BLaER1 treated with 17β-estradiol and CSF1 and Interleukin-3, amounts not matched to agents 10 nM and 100 nM (cell line): ENCODE measurements at regions not wholly inside any gene's neighbourhood (a gene's known extent, or its start where the extent isn't known, plus 50 kb on each side); places are given as distances from the start of the nearest gene placed in this dataset.
A peak's percentile ranks its signal among the peaks of the same experiment; 100 is the strongest.

Experiments used
- H3K27ac ChIP-seq, 11 experiments: shearing (Covaris generic); formaldehyde crosslinking; 2 replicates each; pipeline ENCODE4 v1.8.1; 2022
- H3K27me3 ChIP-seq, 11 experiments: shearing (Covaris generic); formaldehyde crosslinking; 2 replicates each; pipeline ENCODE4 v1.8.1; 2022
- H3K36me3 ChIP-seq, 11 experiments: shearing (Covaris generic); formaldehyde crosslinking; 2 replicates each; pipeline ENCODE4 v1.8.1; 2022
- H3K4me1 ChIP-seq, 10 experiments: shearing (Covaris generic); formaldehyde crosslinking; 2 replicates each; pipeline ENCODE4 v1.8.1; 2022
- H3K4me2 ChIP-seq, 11 experiments: shearing (Covaris generic); formaldehyde crosslinking; 2 replicates each; pipeline ENCODE4 v1.8.1; 2022
- H3K4me3 ChIP-seq, 10 experiments: shearing (Covaris generic); formaldehyde crosslinking; 2 replicates each; pipeline ENCODE4 v1.8.1; 2022
- H3K9ac ChIP-seq, 11 experiments: shearing (Covaris generic); formaldehyde crosslinking; 2 replicates each; pipeline ENCODE4 v1.8.1; 2022
- H3K9me3 ChIP-seq, 11 experiments: shearing (Covaris generic); formaldehyde crosslinking; replicated peaks in 1 of 11; 2 replicates each; pipeline ENCODE4 v1.8.1; 2022
- H4K20me1 ChIP-seq, 11 experiments: shearing (Covaris generic); formaldehyde crosslinking; 2 replicates each; pipeline ENCODE4 v1.8.1; 2022
- Cebpa-rat ChIP-seq, 11 experiments: shearing (Covaris generic); IDR thresholded peaks; 2 replicates each; pipeline ENCODE4 v1.8.1; 2022

DNA sequence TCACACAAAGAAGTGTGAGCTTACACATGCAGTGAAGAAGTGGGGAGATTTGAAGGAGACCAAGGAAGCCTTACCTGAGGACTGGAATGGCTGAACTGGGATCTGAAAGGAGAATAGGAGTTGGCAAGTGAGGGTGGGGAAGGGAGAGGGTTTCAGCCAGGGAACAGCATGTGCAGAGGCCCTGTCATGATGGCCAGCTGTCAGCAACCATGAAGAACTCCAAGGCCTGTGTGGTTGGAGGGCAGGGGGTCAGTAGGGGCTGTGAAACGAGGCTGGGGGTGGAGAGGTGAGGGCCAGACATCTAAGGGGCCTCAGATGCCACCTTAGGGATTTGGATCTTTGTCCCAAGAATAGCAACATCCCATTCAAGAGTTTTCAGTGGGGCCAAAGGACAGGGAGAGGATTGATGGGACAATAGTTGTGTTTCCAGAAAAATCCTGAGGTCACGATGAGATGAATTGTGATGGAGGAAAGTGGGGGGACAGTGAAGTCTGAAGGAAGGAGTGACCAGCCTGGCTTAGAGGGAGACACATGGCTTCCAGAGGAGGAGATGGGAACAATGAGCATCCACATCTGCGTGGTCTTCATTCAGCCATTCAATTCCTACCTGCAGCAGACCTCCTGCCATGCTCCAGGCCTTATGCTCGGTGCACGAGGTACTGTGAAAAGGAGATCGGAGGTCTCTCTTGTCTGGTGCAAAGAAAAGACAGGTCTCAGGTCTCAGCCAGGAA, 187.6 kb downstream of the MATN1 start:
- Histone ChIP-seq H3K27ac (no peak overlapping the region), H3K9ac (no peak overlapping the region), H3K27me3 (no peaks in the 10 kb centered on the region), H3K9me3 (peaks cover 0 to 11% (median 8%) of the 10 kb centered on the region in 11 experiments; a peak in 12 of 22 replicates), H3K4me3 (no peak overlapping the region), H3K4me1 (no peaks in the 10 kb centered on the region), H4K20me1 (no peaks in the 10 kb centered on the region; a peak in 1 of 22 replicates), H3K36me3 (no peaks in the 10 kb centered on the region), H3K4me2 (no peak overlapping the region)
- no peak for TF ChIP-seq Cebpa-rat (IDR thresholded peaks at IDR 0.05)

DNA sequence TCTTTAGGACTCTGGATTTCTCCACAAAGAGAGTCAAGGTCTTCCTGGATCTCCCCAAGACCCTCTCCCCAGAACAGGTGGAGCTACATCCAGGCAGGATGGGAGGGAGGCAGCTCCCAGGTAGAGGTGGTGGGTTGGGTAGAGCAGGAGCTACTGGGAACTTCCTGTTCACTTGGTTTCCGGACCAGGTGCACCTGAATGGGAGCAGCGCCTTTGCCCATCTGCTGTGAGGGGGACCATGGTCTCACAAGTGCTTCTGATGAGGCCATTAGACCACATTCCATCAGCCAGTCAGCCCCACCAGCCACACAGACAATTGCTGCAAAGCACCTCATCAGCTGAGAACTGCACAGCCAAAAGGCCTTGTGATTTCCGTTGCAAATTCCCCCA, 188.8 kb downstream of the MATN1 start:
- no peak for TF ChIP-seq Cebpa-rat (IDR thresholded peaks at IDR 0.05)
- Histone ChIP-seq H3K9ac (no peak overlapping the region), H3K4me1 (no peaks in the 10 kb centered on the region), H3K27me3 (no peaks in the 10 kb centered on the region), H3K4me3 (no peak overlapping the region), H3K36me3 (no peaks in the 10 kb centered on the region), H4K20me1 (no peaks in the 10 kb centered on the region), H3K27ac (no peak overlapping the region), H3K9me3 (peaks cover 0 to 11% (median 8%) of the 10 kb centered on the region in 11 experiments; a peak in 11 of 22 replicates), H3K4me2 (no peak overlapping the region)

DNA sequence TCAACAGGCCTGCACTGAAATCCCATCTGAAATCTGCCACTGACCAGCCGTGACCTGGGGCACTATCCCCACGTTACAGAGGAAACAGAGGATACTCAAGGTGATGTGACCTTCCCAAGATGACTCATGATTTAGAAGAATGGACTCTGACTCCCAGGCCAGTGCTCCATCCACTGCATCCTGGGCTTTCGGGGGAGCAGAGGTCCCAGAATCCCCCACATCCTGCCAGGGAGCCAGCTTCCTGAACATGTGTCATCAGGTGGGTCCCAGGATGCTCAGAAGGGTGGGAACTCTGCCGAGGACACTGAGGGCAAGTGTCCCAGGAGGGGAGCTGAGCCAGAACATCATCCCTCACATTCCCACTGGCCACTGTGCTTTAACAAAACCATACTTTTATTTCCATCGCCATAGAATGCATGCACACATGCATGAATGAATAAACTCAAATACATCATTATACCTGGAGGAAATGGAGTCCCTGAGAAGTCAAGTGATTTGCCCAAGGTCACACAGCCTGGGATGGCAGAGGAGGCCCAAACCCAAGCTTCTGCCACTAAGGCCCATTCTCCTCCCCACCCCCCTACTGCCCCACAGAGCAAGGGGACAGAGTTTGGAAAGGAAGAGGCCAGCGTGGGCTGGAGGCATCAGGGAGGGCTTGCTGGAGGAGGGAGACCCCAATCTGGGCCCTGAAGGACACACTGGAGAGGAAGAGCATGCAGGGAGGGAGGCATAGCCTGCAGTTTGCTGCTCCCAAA, 189.4 kb downstream of the MATN1 start:
- Histone ChIP-seq H3K4me2 (no peak overlapping the region), H3K27me3 (no peaks in the 10 kb centered on the region)

DNA sequence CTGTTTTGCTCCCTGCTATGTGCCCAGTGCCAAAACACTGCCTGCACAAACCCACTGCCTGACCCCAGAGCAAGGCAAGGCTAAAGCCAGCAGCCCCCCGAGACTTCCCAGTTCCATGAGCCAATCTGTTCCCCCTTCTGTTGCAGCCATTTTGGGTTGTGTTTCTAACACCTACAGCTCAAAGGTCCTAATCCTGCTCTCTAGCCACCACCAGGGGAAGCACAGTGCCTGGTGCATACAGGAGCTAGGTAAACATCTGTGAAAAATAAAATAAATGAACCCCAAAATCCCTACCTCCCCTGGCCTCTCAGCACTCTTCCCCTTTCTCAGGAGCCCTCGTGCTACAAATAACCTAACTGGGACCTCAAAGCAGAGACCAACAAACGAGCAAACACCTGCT, 190.2 kb downstream of the MATN1 start:
- no peak overlapping the region for H3K9ac ChIP-seq
- H3K4me2 ChIP-seq, result no peak overlapping the region
- H3K4me1 ChIP-seq, result no peaks in the 10 kb centered on the region
- H3K27me3 ChIP-seq, result no peaks in the 10 kb centered on the region
- no peak overlapping the region for H3K27ac ChIP-seq
- no peaks in the 10 kb centered on the region for H3K36me3 ChIP-seq
- H3K4me3 ChIP-seq, result no peak overlapping the region
- H4K20me1 ChIP-seq, result no peaks in the 10 kb centered on the region
- peaks cover 0 to 11% (median 8%) of the 10 kb centered on the region in 11 experiments; a peak in 11 of 22 replicates for H3K9me3 ChIP-seq
- TF ChIP-seq Cebpa-rat (IDR thresholded peaks at IDR 0.05), result no peak

More for the DNA sequence above, 189.4 kb downstream of the MATN1 start:
- TF ChIP-seq Cebpa-rat (IDR thresholded peaks at IDR 0.05), result no peak
- H3K9ac ChIP-seq, result no peak overlapping the region
- no peaks in the 10 kb centered on the region for H3K4me1 ChIP-seq
- H3K27ac ChIP-seq, result no peak overlapping the region
- H3K9me3 ChIP-seq, result peaks cover 0 to 11% (median 8%) of the 10 kb centered on the region in 11 experiments; a peak in 11 of 22 replicates
- no peak overlapping the region for H3K4me3 ChIP-seq
- H3K36me3 ChIP-seq, result no peaks in the 10 kb centered on the region
- no peaks in the 10 kb centered on the region for H4K20me1 ChIP-seq

DNA sequence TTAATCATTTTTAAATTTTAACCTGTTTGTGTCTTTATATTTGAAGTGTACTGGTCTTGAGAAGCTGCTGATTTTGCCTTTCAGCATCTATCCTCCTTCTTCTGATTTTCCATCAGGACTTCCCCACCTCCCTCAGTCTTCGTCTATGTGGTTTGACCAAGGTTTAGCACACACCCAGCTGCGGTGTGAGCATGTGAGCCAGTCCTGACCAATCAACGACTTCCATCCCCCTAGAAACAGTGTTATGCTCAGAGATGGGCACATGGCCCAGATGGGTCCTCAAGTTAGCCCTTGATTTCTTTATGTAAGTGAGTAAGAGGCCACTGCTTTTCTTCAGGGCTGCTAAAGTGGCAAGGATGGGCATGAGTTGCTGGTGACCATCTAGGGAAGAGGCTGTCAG, 190.8 kb downstream of the MATN1 start:
- TF ChIP-seq Cebpa-rat (IDR thresholded peaks at IDR 0.05), result no peak
- H3K27me3 ChIP-seq, result no peaks in the 10 kb centered on the region
- no peak overlapping the region for H3K27ac ChIP-seq
- H3K9me3 ChIP-seq, result peaks cover 0 to 11% (median 8%) of the 10 kb centered on the region in 11 experiments; a peak in 11 of 22 replicates
- no peak overlapping the region for H3K4me2 ChIP-seq
- H4K20me1 ChIP-seq, result no peaks in the 10 kb centered on the region
- no peak overlapping the region for H3K4me3 ChIP-seq
- H3K4me1 ChIP-seq, result no peaks in the 10 kb centered on the region
- H3K9ac ChIP-seq, result no peak overlapping the region
- H3K36me3 ChIP-seq, result no peaks in the 10 kb centered on the region

DNA sequence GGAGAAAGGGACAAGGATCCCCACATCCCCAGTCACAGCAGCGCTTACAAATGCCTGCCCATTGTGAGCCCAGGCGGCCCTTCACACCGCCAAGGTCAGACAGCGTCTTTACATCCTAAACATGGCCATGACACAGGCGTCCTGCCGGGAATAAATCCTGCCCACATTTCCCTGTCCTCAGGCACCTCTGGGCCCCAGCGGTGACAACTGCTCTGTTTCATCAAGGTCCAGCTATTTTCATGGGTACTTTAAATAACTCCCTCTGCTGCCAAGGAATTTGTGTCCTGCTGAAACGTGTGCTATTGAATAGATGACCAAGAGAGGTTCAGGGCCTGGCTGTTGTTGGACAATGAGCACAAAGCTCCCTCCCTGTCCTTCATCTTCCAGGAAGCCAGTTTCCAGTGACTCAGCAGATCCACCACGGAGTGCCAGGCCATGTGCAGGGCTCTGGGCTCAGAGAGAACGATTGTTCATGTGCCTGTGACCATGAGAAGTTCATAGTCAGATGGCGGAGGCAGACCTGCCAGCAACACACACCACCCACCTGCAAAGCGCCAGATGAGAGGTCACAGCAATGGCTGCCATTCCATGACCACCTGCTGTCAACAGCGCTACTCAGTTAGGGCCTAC, 195.8 kb downstream of the MATN1 start:
- no peak overlapping the region for H3K4me2 ChIP-seq
- no peak overlapping the region for H3K9ac ChIP-seq
- H3K4me1 ChIP-seq, result peaks cover 0 to 14% (median 6%) of the 10 kb centered on the region in 10 experiments; a peak in 9 of 20 replicates
- no peaks in the 10 kb centered on the region for H4K20me1 ChIP-seq
- no peaks in the 10 kb centered on the region for H3K36me3 ChIP-seq
- no peak for TF ChIP-seq Cebpa-rat (IDR thresholded peaks at IDR 0.05)
- no peak overlapping the region for H3K27ac ChIP-seq
- H3K4me3 ChIP-seq, result no peak overlapping the region
- peaks cover 0 to 8% (median 4%) of the 10 kb centered on the region in 11 experiments; a peak in 11 of 22 replicates for H3K9me3 ChIP-seq
- H3K27me3 ChIP-seq, result no peaks in the 10 kb centered on the region

DNA sequence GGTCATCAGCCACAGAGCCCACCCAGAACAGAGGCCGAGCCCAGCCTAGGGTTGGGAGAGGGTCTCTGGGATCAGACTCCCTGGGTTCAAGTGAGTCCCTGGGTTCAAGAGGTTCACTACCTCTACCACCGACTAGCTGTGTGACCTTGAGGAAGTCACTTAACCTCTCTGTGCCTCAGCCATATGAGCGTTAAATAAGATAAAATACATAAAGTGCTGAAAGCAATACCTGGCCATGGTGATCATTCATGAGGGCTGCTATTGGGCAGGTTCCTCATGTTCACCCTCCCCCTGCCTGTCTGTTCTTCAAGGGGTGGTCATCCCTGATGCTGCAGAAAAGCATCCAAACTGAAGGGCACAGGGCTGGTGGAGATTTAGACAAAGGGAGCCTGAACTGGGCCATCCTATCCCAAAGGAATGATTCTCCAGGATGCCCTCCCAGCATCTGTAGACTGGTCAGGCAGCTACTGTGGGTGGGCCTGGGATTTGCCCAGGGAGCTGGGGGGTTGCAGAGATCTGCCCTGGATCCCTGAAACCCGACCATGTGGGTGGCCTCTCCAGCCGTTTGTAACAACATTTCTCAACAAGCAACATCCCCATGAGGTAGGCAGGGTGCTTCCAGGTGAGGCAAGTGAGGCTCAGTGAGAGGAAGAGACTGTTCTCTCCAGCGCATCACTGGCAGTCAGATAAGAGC, 196.6 kb downstream of the MATN1 start:
- Histone ChIP-seq H3K4me2 (peak overlapping the region in 2 of 11 experiments; percentile 20 to 54; a peak in 4 of 22 replicates), H3K27ac (no peak overlapping the region)

DNA sequence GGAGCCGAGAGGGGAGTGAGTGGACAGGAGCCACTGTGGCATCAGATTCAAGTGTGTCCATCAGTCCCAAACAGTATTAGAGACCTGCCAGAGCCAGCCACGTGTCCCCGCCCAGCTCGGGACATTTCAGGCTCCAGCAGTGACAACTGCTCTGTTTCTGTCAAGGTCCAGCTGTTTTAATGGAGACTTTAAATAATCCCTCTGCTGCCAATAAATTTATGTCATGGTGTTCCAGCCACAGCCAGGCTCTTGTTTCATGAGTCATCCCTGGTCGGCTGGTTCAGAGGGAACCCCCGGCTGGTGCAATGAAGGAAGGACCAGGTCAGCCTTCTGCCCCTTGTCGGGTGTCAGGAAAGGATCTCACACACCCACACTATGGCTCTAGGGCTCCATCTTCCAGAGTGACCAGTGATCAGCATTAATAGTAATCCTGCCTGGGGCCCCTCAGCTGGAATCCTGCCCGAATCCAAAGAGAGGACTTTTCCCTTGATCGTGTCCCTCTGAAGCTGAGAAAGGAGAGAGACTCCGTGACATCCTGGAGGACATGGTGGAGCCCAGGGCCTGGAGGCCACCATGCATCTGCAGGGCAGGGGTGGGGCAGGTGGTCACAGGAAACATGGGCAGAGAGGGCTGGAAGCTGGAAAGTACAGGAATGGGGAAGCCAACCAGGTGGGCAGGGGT, 197.3 kb downstream of the MATN1 start:
- no peak overlapping the region for H3K4me3 ChIP-seq
- peak overlapping the region in 4 of 11 experiments; percentile 11 to 54 (median 18); a peak in 5 of 22 replicates for H3K4me2 ChIP-seq
- no peaks in the 10 kb centered on the region for H3K27me3 ChIP-seq
- H3K9ac ChIP-seq, result no peak overlapping the region
- H3K9me3 ChIP-seq, result no peaks in the 10 kb centered on the region
- H3K36me3 ChIP-seq, result no peaks in the 10 kb centered on the region
- no peak overlapping the region for H3K27ac ChIP-seq
- no peaks in the 10 kb centered on the region for H4K20me1 ChIP-seq
- no peak for TF ChIP-seq Cebpa-rat (IDR thresholded peaks at IDR 0.05)
- peaks cover 0 to 14% (median 6%) of the 10 kb centered on the region in 10 experiments; a peak in 9 of 20 replicates for H3K4me1 ChIP-seq

More for the DNA sequence above, 196.6 kb downstream of the MATN1 start:
- Histone ChIP-seq H3K27me3 (no peaks in the 10 kb centered on the region), H3K9ac (no peak overlapping the region), H3K4me1 (peaks cover 0 to 14% (median 6%) of the 10 kb centered on the region in 10 experiments; a peak in 9 of 20 replicates), H3K4me3 (no peak overlapping the region), H3K9me3 (no peaks in the 10 kb centered on the region), H4K20me1 (no peaks in the 10 kb centered on the region), H3K36me3 (no peaks in the 10 kb centered on the region)
- no peak for TF ChIP-seq Cebpa-rat (IDR thresholded peaks at IDR 0.05)
